GM18907 (cell line): ENCODE measurements at regions not wholly inside any gene's neighbourhood (a gene's known extent, or its start where the extent isn't known, plus 50 kb on each side); places are given as distances from the start of the nearest gene placed in this dataset.

Experiments
- ATAC-seq: cut with Tn5 transposase; IDR thresholded peaks from one replicate; pipeline ENCODE4 v1.9.1; 2021; ENCODE audit warnings: mild to moderate bottlenecking, moderate library complexity; ENCODE audit not compliant: unreplicated experiment

- ATAC-seq = no peak
Measured at GRCh38 chr2:217185265-217185995, 325.6 kb upstream of the TNP1 start.

GRCh38 chr2:217184242-217184641 lies 324.4 kb upstream of the TNP1 start:
- no peak for ATAC-seq

GRCh38 chr2:217183471-217183870 lies 323.6 kb upstream of the TNP1 start:
- no peak for ATAC-seq

- ATAC-seq = no peak
Measured at GRCh38 chr2:217182926-217183325, 323.1 kb upstream of the TNP1 start.

GRCh38 chr2:217181512-217181911 lies 321.6 kb upstream of the TNP1 start:
- ATAC-seq = no peak

- no peak for ATAC-seq
Measured at GRCh38 chr2:217179854-217180253, 320.0 kb upstream of the TNP1 start.

GRCh38 chr2:217178341-217178740 lies 318.5 kb upstream of the TNP1 start:
- ATAC-seq = no peak

GRCh38 chr2:217177720-217178119 lies 317.9 kb upstream of the TNP1 start:
- ATAC-seq = no peak

GRCh38 chr2:217171874-217172273 lies 312.0 kb upstream of the TNP1 start:
- ATAC-seq = no peak

- ATAC-seq = no peak
Measured at GRCh38 chr2:217168496-217168895, 308.6 kb upstream of the TNP1 start.

GRCh38 chr2:217167531-217167930 lies 307.7 kb upstream of the TNP1 start:
- no peak for ATAC-seq

- ATAC-seq = no peak
Measured at GRCh38 chr2:217166241-217166850, 306.5 kb upstream of the TNP1 start.

- no peak for ATAC-seq
Measured at GRCh38 chr2:217165547-217165946, 305.7 kb upstream of the TNP1 start.

GRCh38 chr2:217163987-217164386 lies 304.1 kb upstream of the TNP1 start:
- no peak for ATAC-seq

GRCh38 chr2:217162533-217162932 lies 302.7 kb upstream of the TNP1 start:
- ATAC-seq = no peak

- ATAC-seq = no peak
Measured at GRCh38 chr2:217160978-217161973, 301.4 kb upstream of the TNP1 start.

- no peak for ATAC-seq
Measured at GRCh38 chr2:217160103-217160743, 300.4 kb upstream of the TNP1 start.

- no peak for ATAC-seq
Measured at GRCh38 chr2:217158928-217159327, 299.1 kb upstream of the TNP1 start.

GRCh38 chr2:217157581-217157980 lies 297.7 kb upstream of the TNP1 start:
- no peak for ATAC-seq

- ATAC-seq = no peak
Measured at GRCh38 chr2:217156801-217157200, 296.9 kb upstream of the TNP1 start.

- ATAC-seq = no peak
Measured at GRCh38 chr2:217154923-217155322, 295.1 kb upstream of the TNP1 start.
